Upper lobe of left lung (tissue), 6 donors: ENCODE measurements at regions not wholly inside any gene's neighbourhood (a gene's known extent, or its start where the extent isn't known, plus 50 kb on each side); places are given as distances from the start of the nearest gene placed in this dataset.

ENCODE experiments used
- ATAC-seq, 2 donors: fragments of 200-7000 bp; cut with Tn5 transposase; one replicate each; pipeline ENCODE4 v1.9.1; 2022; ENCODE audit warnings: mild to moderate bottlenecking in 2 of 2, moderate library complexity in 2 of 2; ENCODE audit not compliant: low FRiP score in 2 of 2
- DNase-seq, 2 donors: peaks; one replicate each; pipeline ENCODE4 v3.0.0-alpha.2; 2019 to 2020
- H3K27ac ChIP-seq, 4 donors: fragments of 200-600 bp; sonication (generic); one replicate each; pipeline ENCODE4 v1.5.1; 2016 to 2019
- H3K27me3 ChIP-seq, 4 donors: fragments of 200-600 bp; sonication (generic); one replicate each; pipeline ENCODE4 v1.5.1; 2017 to 2019
- H3K36me3 ChIP-seq, 4 donors: fragments of 200-600 bp; sonication (generic); one replicate each; pipeline ENCODE4 v1.5.1; 2016 to 2019
- H3K4me1 ChIP-seq, 4 donors: fragments of 200-600 bp; sonication (generic); one replicate each; pipeline ENCODE4 v1.5.1; 2018 to 2019
- H3K4me3 ChIP-seq, 4 donors: fragments of 200-600 bp; sonication (generic); one replicate each; pipeline ENCODE4 v1.5.1; 2017 to 2019; ENCODE audit warnings: mild to moderate bottlenecking in 2 of 4, moderate library complexity in 1 of 4
- H3K9me3 ChIP-seq, 4 donors: fragments of 200-600 bp; sonication (generic); one replicate each; pipeline ENCODE4 v1.5.1; 2018 to 2019
- EP300 ChIP-seq, 4 donors: sonication (generic); formaldehyde crosslinking; IDR thresholded peaks; one replicate each; pipeline ENCODE4 v1.5.1; 2017; ENCODE audit warnings: antibody characterized with exemption in 4 of 4, control low read depth in 2 of 4
- POLR2A ChIP-seq, 4 donors: fragments of 450-650 bp; IDR thresholded peaks; one replicate each; pipeline ENCODE4 v1.5.1; 2016 to 2017; ENCODE audit warnings: antibody characterized with exemption in 4 of 4, mild to moderate bottlenecking in 2 of 4
- POLR2AphosphoS5 ChIP-seq, 2 donors: sonication (generic); formaldehyde crosslinking; IDR thresholded peaks; one replicate each; pipeline ENCODE4 v1.5.1; 2017; ENCODE audit warnings: antibody characterized with exemption in 2 of 2
- WGBS, 2 donors: methylation state at CpG; one replicate each; pipeline ENCODE4 v1.1.5; 2017 to 2018; 5-methylcytosine and 5-hydroxymethylcytosine counted together
- TF ChIP-seq, protein P1 (sequence below), 6 experiments: fragments of 450-650 bp in 4 of 6; fragments of 200-600 bp in 2 of 6; sonication (generic) in 2 of 6; IDR thresholded peaks; one replicate each; pipeline ENCODE4 v1.5.1; 2016 to 2019; ENCODE audit warnings: antibody characterized with exemption in 6 of 6
- donor health status: DM: no; HTN: no; CAD: no; lungs with moderate emphysema.
- donor health status: DM: no; HTN: yes; CAD: no; lungs with severe emphysema.

- Histone ChIP-seq H3K27me3 (no peaks in the 10 kb centered on the region), H3K4me3 (no peak overlapping the region), H3K4me1 (no peaks in the 10 kb centered on the region), H3K27ac (no peak overlapping the region), H3K36me3 (no peaks in the 10 kb centered on the region), H3K9me3 (no peaks in the 10 kb centered on the region)
- 79 to 98% methylated on average over 3 to 6 of the region's 6 CpGs for whole genome bisulfite sequencing, 2 donors
- TF ChIP-seq EP300 (IDR thresholded peaks at IDR 0.05) (no peak), POLR2AphosphoS5 (IDR thresholded peaks at IDR 0.05) (no peak), POLR2A (IDR thresholded peaks at IDR 0.05) (no peak)
- TF ChIP-seq, protein P1, sequence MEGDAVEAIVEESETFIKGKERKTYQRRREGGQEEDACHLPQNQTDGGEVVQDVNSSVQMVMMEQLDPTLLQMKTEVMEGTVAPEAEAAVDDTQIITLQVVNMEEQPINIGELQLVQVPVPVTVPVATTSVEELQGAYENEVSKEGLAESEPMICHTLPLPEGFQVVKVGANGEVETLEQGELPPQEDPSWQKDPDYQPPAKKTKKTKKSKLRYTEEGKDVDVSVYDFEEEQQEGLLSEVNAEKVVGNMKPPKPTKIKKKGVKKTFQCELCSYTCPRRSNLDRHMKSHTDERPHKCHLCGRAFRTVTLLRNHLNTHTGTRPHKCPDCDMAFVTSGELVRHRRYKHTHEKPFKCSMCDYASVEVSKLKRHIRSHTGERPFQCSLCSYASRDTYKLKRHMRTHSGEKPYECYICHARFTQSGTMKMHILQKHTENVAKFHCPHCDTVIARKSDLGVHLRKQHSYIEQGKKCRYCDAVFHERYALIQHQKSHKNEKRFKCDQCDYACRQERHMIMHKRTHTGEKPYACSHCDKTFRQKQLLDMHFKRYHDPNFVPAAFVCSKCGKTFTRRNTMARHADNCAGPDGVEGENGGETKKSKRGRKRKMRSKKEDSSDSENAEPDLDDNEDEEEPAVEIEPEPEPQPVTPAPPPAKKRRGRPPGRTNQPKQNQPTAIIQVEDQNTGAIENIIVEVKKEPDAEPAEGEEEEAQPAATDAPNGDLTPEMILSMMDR (IDR thresholded peaks at IDR 0.05), result no peak
- DNase-seq (no peak), ATAC-seq (no peak)
Observed at GRCh38 chr2:177127821-177128220, 84.8 kb upstream of the HNRNPA3 start.

DNA sequence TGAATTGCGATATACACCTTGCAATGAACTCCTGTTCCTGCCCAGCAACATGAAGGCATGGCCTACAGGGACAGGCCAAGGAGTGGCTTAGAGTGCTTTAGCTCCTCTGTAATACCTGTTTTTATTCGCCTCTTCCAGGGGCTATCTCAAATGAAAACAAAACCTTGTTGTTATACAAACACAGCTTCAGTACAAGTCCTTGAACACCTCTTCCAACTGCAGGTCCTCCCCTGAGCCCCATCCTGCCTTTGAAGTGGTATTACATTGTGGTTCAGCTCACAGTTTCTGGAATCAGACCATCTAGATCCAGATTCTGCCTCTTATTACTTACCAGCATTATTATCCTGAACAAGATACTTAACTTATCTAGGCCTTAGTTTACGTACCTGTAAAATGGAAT is 83.0 kb upstream of the HNRNPA3 start:
- 86 to 91% methylated on average over 3 of the region's 3 CpGs for WGBS, 2 donors
- Histone ChIP-seq H3K27ac (no peak overlapping the region), H3K27me3 (no peaks in the 10 kb centered on the region), H3K36me3 (no peaks in the 10 kb centered on the region), H3K9me3 (no peaks in the 10 kb centered on the region), H3K4me1 (no peaks in the 10 kb centered on the region), H3K4me3 (no peak overlapping the region)
- ATAC-seq (no peak), DNase-seq (no peak)
- TF ChIP-seq POLR2A (IDR thresholded peaks at IDR 0.05) (no peak), EP300 (IDR thresholded peaks at IDR 0.05) (no peak), POLR2AphosphoS5 (IDR thresholded peaks at IDR 0.05) (no peak)
- TF ChIP-seq, protein P1 (IDR thresholded peaks at IDR 0.05), result no peak

GRCh38 chr2:177131858-177132257 is 80.7 kb upstream of the HNRNPA3 start:
- Histone ChIP-seq H3K4me1 (no peaks in the 10 kb centered on the region), H3K36me3 (no peaks in the 10 kb centered on the region), H3K4me3 (no peak overlapping the region), H3K27me3 (no peaks in the 10 kb centered on the region), H3K27ac (no peak overlapping the region), H3K9me3 (no peaks in the 10 kb centered on the region)
- DNase-seq, result no peak
- TF ChIP-seq POLR2A (IDR thresholded peaks at IDR 0.05) (no peak), EP300 (IDR thresholded peaks at IDR 0.05) (no peak), POLR2AphosphoS5 (IDR thresholded peaks at IDR 0.05) (no peak)
- ATAC-seq, result no peak

DNA sequence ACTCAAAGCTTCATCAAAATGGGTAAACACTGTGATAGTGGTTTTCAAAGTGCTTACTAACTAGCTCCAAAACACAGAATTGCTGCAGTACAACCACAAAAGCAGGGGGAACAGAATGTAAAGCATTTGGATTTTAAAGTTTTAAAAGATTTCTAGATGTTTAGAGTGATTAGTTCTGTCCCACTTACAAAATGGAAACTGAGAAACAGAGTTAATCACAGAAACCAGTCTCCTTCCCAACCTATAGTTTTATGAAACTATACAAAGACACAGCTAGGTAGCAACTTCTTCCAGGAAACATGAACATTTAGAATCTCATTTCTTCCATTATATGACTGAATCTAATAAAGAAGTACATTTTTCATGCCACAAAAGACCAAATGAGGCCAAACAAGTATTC is 73.8 kb upstream of the HNRNPA3 start:
- no peaks in the 10 kb centered on the region for H3K36me3 ChIP-seq
- no peaks in the 10 kb centered on the region for H3K9me3 ChIP-seq
- no peaks in the 10 kb centered on the region for H3K4me1 ChIP-seq
- ATAC-seq (no peak), DNase-seq (no peak)
- no peak overlapping the region for H3K27ac ChIP-seq
- TF ChIP-seq POLR2AphosphoS5 (IDR thresholded peaks at IDR 0.05) (no peak), EP300 (IDR thresholded peaks at IDR 0.05) (no peak), POLR2A (IDR thresholded peaks at IDR 0.05) (no peak)
- TF ChIP-seq, protein P1 (IDR thresholded peaks at IDR 0.05), result no peak
- H3K4me3 ChIP-seq, result no peak overlapping the region
- no peaks in the 10 kb centered on the region for H3K27me3 ChIP-seq

DNA sequence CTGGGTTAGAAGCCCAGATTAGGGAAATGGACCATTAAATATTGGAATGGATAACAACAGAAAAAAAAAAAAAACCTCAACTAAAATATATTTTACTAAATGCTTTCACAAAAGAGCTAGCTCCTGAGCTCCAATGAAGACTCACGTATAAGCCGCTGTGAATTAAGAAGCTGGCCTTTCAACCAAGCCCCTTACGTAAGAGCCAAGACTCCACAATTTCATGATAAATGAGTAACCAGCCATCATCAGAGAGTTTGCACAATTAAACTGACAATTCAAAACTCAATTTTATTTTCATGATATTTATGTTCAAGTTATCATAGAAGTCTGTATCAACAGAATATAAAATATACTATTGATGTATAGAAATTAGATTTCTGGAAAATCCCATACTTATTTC is 70.7 kb upstream of the HNRNPA3 start:
- H3K27me3 ChIP-seq, result no peaks in the 10 kb centered on the region
- no peak overlapping the region for H3K4me3 ChIP-seq
- H3K27ac ChIP-seq, result no peak overlapping the region
- 92 to 94% methylated on average over 3 of the region's 3 CpGs for WGBS, 2 donors
- no peaks in the 10 kb centered on the region for H3K4me1 ChIP-seq
- H3K36me3 ChIP-seq, result no peaks in the 10 kb centered on the region
- TF ChIP-seq EP300 (IDR thresholded peaks at IDR 0.05), result no peak
- no peak for TF ChIP-seq POLR2AphosphoS5 (IDR thresholded peaks at IDR 0.05)
- TF ChIP-seq, protein P1 (IDR thresholded peaks at IDR 0.05), result no peak
- no peak for TF ChIP-seq POLR2A (IDR thresholded peaks at IDR 0.05)
- no peaks in the 10 kb centered on the region for H3K9me3 ChIP-seq
- DNase-seq, result no peak
- no peak for ATAC-seq
